ENCODE measurements at regions not wholly inside any gene's neighbourhood (a gene's known extent, or its start where the extent isn't known, plus 50 kb on each side); places are given as distances from the start of the nearest gene placed in this dataset.

GRCh38 chr5:133818869-133819600 is 149.4 kb downstream of the C5orf15 start:
- H3K4me3 ChIP-seq (replicated peaks in 1 of 4; ENCODE audit: control extremely low read depth in 1 of 4, insufficient read depth in 1 of 4, low read depth in 3 of 4, low read length in 4 of 4): no peak overlapping the region
- H3K79me2 ChIP-seq (ENCODE audit: control insufficient read depth, insufficient read depth, low read length): no peaks in the 10 kb centered on the region
- no peak overlapping the region for H3K4me2 ChIP-seq (ENCODE audit: extremely low read depth, insufficient read depth, low read length)
- no peak overlapping the region for H3K27ac ChIP-seq (ENCODE audit: insufficient read depth, low read length)
- H3K9me3 ChIP-seq (ENCODE audit: control insufficient read depth, insufficient read depth, low read depth, low read length): no peaks in the 10 kb centered on the region
- peaks cover 2% of the 10 kb centered on the region for H3K27me3 ChIP-seq (ENCODE audit: control insufficient read depth, insufficient read depth, low read length)
- no peak for TF ChIP-seq EZH2 (IDR thresholded peaks at IDR 0.05; ENCODE audit: low read length, missing control alignments)
- TF ChIP-seq, protein P1, sequence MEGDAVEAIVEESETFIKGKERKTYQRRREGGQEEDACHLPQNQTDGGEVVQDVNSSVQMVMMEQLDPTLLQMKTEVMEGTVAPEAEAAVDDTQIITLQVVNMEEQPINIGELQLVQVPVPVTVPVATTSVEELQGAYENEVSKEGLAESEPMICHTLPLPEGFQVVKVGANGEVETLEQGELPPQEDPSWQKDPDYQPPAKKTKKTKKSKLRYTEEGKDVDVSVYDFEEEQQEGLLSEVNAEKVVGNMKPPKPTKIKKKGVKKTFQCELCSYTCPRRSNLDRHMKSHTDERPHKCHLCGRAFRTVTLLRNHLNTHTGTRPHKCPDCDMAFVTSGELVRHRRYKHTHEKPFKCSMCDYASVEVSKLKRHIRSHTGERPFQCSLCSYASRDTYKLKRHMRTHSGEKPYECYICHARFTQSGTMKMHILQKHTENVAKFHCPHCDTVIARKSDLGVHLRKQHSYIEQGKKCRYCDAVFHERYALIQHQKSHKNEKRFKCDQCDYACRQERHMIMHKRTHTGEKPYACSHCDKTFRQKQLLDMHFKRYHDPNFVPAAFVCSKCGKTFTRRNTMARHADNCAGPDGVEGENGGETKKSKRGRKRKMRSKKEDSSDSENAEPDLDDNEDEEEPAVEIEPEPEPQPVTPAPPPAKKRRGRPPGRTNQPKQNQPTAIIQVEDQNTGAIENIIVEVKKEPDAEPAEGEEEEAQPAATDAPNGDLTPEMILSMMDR (conservative IDR thresholded peaks at IDR 0.05 in 1 of 2, IDR thresholded peaks at IDR 0.05 in 1 of 2; ENCODE audit: low read depth in 1 of 2, low read length in 2 of 2): no peak
- no peaks in the 10 kb centered on the region for H3K4me1 ChIP-seq (ENCODE audit: control insufficient read depth, extremely low read depth, insufficient read depth, low read length)
- DNase-seq (ENCODE audit: low read depth in 2 of 2): no peak
- H2AFZ ChIP-seq (ENCODE audit: low read length): no peak overlapping the region
- no peak overlapping the region for H3K9ac ChIP-seq (ENCODE audit: insufficient read depth, low read length)
- no peaks in the 10 kb centered on the region for H4K20me1 ChIP-seq (ENCODE audit: control insufficient read depth, extremely low read depth, insufficient read depth, low read length)
- H3K36me3 ChIP-seq (ENCODE audit: control insufficient read depth, insufficient read depth, low read length): no peaks in the 10 kb centered on the region

DNA sequence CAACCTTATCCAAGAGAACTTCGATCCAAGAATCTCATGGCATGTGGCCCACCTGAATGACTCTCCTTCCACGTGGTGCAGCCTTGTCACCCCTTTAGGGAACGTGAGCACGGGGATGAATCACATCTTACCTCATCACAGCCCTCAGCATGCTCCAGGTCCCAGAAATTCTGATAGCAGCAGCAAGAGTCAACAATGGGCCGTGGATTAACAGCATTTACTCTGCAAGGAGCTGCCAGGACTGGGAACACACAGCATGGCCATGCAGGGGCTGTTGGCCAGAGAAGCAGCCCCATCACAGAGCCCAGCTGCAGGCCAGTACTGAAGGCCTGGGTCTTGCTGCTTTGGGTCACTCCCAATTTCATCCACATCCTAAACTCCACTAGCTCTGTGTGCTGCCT is 150.4 kb downstream of the C5orf15 start:
- Histone ChIP-seq H3K9ac (ENCODE audit: insufficient read depth, low read length) (no peak overlapping the region), H3K4me2 (ENCODE audit: extremely low read depth, insufficient read depth, low read length) (no peak overlapping the region), H2AFZ (ENCODE audit: low read length) (no peak overlapping the region), H3K27me3 (ENCODE audit: control insufficient read depth, insufficient read depth, low read length) (peaks cover 2% of the 10 kb centered on the region), H3K27ac (ENCODE audit: insufficient read depth, low read length) (no peak overlapping the region), H3K4me1 (ENCODE audit: control insufficient read depth, extremely low read depth, insufficient read depth, low read length) (no peaks in the 10 kb centered on the region), H3K36me3 (ENCODE audit: control insufficient read depth, insufficient read depth, low read length) (no peaks in the 10 kb centered on the region), H3K9me3 (ENCODE audit: control insufficient read depth, insufficient read depth, low read depth, low read length) (no peaks in the 10 kb centered on the region), H4K20me1 (ENCODE audit: control insufficient read depth, extremely low read depth, insufficient read depth, low read length) (no peaks in the 10 kb centered on the region), H3K79me2 (ENCODE audit: control insufficient read depth, insufficient read depth, low read length) (no peaks in the 10 kb centered on the region), H3K4me3 (replicated peaks in 1 of 4; ENCODE audit: control extremely low read depth in 1 of 4, insufficient read depth in 1 of 4, low read depth in 3 of 4, low read length in 4 of 4) (no peak overlapping the region)
- TF ChIP-seq EZH2 (IDR thresholded peaks at IDR 0.05; ENCODE audit: low read length, missing control alignments): no peak
- TF ChIP-seq, protein P1 (conservative IDR thresholded peaks at IDR 0.05 in 1 of 2, IDR thresholded peaks at IDR 0.05 in 1 of 2; ENCODE audit: low read depth in 1 of 2, low read length in 2 of 2): no peak
- peak in 1 of 2 donors; percentile 73 for DNase-seq (ENCODE audit: low read depth in 2 of 2)

DNA sequence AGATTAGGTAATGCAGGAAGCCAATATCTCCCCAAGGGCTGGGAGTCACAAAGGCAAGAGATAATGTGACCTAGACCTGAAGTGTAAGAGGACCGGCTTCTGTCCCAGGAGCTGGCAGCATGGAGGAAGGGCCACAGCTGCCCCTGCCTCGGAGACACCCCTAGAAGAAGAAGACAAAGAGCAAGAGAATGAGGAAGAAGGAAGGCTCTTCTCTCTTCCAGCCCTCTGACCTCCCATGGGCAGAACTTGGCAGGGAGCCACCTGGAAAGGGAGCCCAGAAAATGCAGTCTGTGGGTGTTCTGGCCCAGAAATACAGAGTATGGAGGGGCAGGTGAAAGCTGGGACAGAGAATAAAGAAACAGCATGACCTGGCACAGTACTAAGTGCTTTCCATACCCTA is 151.0 kb downstream of the C5orf15 start:
- Histone ChIP-seq H3K4me1 (ENCODE audit: control insufficient read depth, extremely low read depth, insufficient read depth, low read length) (no peaks in the 10 kb centered on the region), H4K20me1 (ENCODE audit: control insufficient read depth, extremely low read depth, insufficient read depth, low read length) (no peaks in the 10 kb centered on the region), H3K27ac (ENCODE audit: insufficient read depth, low read length) (no peak overlapping the region), H3K36me3 (ENCODE audit: control insufficient read depth, insufficient read depth, low read length) (no peaks in the 10 kb centered on the region), H3K4me2 (ENCODE audit: extremely low read depth, insufficient read depth, low read length) (no peak overlapping the region), H3K9ac (ENCODE audit: insufficient read depth, low read length) (no peak overlapping the region), H2AFZ (ENCODE audit: low read length) (no peak overlapping the region), H3K27me3 (ENCODE audit: control insufficient read depth, insufficient read depth, low read length) (peaks cover 2% of the 10 kb centered on the region), H3K4me3 (replicated peaks in 1 of 4; ENCODE audit: control extremely low read depth in 1 of 4, insufficient read depth in 1 of 4, low read depth in 3 of 4, low read length in 4 of 4) (no peak overlapping the region), H3K9me3 (ENCODE audit: control insufficient read depth, insufficient read depth, low read depth, low read length) (no peaks in the 10 kb centered on the region), H3K79me2 (ENCODE audit: control insufficient read depth, insufficient read depth, low read length) (no peaks in the 10 kb centered on the region)
- DNase-seq (ENCODE audit: low read depth in 2 of 2): no peak
- TF ChIP-seq EZH2 (IDR thresholded peaks at IDR 0.05; ENCODE audit: low read length, missing control alignments): no peak
- TF ChIP-seq, protein P1 (conservative IDR thresholded peaks at IDR 0.05 in 1 of 2, IDR thresholded peaks at IDR 0.05 in 1 of 2; ENCODE audit: low read depth in 1 of 2, low read length in 2 of 2): no peak

Data from fibroblast of lung (primary cell).